Lung microvascular endothelial cell (primary cell): ENCODE measurements at regions not wholly inside any gene's neighbourhood (a gene's known extent, or its start where the extent isn't known, plus 50 kb on each side); places are given as distances from the start of the nearest gene placed in this dataset.
"Not testable (repeated sequence)": the region's sequence is repeated elsewhere in the genome, so short reads cannot be mapped to it uniquely, and the experiment has no call there.

Source experiments
- DNase-seq, 2 donors: peaks; one replicate each; pipeline versions ENCODE4 v3.0.0 to v3.0.0-alpha.2; 2010; ENCODE audit warnings: low read depth in 2 of 2

DNA sequence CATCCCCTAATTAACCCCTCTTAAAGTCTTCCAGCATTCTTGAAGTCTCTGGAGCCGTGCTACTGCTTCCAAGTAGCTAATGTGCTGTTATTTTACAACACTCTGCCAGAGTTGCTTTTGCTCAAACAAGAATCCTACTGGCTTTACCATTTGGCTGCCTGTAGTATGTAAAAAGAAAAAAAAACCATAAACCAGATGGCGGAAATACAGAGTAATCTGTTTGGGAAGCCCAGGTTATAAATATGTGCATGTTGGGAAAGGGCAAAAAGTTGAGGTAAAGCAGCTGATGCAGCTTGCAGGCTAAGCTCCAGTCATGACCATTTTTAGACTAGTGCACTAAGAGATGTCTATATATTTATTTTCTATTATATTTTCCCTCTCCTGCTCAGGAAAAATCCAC, 313.2 kb upstream of the ETAA1 start:
- no peak for DNase-seq

DNA sequence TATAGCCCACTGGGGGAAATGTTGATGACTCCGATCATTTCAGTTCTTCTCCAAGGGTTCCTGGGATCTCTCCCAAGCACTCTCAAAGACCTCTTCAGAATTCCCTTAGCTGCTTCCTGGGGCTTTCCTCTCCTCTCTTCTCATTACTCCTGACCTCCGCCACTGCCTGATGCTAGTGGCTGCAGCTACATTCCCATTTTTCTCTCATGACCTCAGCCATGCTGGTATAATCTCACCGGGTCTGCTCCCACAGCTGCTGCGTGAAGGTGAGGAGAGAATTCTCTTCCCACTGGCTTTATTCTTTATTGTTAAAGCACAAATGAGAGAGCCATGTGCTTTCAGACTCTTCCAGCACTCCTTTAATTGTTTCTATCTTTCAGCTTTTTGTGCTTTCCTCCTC, 312.0 kb upstream of the ETAA1 start:
- DNase-seq, result no peak

DNA sequence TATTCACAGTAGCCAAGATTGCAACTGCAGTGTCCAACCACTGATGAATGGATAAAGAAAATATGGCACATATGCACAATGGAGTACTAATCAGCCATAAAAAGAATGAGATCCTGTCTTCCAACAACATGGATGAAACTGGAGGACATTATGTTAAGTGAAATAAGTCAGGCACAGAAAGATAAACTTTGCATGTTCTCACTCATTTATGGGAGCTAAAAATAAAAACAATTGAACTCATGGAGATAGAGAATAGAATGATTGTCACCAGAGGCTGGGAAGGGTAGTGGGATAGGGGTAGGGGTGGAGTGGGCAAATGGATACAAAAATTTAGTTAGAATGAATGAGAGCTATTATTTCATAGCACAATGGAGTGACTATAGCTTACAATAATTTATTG, 305.5 kb upstream of the ETAA1 start:
- DNase-seq, result no peak

DNA sequence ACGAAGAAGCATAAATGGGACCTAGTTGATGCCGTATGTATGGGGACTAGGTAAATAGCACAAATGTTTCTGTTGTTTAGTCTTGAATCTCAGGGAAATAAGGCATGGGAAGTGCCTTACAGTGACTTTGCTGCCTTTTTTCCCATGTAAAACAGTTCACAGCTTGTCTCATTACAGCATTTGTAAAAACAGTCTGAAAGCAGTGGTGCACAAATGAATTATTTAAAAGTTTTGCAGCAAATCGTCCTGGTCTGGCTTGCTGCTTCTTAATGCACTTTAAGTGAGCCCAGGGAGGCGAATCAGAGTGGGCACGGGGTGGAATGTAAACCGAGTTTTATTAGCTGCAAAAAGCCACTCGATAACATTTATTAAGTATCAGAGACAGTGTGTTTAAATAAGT, 302.0 kb upstream of the ETAA1 start:
- DNase-seq, result no peak

GRCh38 chr2:67096886-67097285, 300.2 kb upstream of the ETAA1 start:
- DNase-seq, result no peak

- DNase-seq, result no peak
Measured at GRCh38 chr2:67103157-67103556, 294.0 kb upstream of the ETAA1 start.

- no peak for DNase-seq
Measured at GRCh38 chr2:67108231-67108630, 288.9 kb upstream of the ETAA1 start.

DNA sequence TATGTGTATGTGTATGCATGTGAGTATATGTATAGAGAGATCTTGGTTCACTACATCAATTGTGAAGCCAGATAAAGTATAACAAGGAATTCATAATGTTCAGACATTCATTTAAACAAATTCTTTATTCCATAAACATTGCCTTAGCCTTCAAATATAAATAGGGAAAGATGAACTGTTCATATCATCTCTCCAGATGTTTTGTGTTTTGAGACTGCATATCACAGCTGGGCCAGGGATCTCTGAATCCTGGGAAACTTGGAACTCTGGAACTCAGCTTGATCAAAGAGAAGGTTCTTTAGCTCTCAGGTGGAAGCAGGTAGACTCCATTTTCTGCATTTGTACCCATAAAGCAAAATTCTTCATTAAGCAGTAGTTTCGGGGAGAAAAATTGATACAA, 272.6 kb upstream of the ETAA1 start:
- DNase-seq, result no peak

DNA sequence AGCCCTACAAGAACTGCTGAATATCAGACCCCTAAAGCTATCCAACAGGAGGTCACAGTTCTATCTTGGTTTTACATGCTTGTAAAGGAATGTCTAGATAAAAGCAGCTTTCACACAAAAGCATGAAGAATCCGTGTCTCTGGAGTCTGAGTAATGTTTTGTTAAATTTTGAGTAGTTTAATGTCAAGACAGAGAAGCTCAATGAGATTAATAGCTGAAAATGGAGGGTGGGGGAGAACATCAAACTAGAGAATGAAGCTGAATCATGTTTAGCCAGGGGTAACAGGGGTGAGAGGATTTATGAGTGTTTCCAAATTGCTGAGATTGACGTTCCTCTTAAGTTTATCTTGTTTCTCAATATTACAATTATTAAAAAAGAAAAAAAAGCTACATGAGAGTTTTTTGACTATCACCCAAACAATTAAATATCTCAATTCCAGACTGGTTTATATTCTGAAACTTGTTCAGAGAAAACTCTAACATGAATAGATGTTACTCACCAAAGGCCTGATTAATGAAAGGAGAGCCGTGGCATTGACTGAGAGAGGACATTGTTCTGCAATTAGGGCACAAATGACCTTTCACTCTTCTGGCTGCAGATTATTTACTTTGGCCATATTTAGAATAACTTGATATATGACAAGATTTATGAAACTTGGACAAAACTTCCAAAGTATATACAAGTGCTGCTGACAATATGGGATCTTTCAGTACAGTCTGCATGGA, 266.4 kb upstream of the ETAA1 start:
- peak; percentile 59 to 69 for DNase-seq

DNA sequence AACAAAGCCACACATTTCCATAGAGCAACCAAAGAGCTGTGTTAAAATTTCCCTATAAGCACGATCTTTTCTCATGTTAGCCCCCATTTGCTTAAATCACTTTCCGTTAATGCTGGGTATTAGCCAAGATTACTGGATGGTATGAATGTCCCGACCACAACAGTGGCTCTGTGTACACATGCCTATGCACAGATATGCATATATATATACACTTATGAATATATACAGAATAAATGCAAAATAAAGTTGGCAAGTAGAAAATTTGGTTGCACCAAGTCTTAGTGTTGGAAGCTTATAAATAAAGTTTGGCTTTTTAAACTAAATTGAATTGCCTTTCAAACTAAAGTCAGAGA, 265.9 kb upstream of the ETAA1 start:
- DNase-seq, result no peak

GRCh38 chr2:67132441-67132940, 264.6 kb upstream of the ETAA1 start:
- DNase-seq, result peak in 1 of 2 donors; percentile 2

DNA sequence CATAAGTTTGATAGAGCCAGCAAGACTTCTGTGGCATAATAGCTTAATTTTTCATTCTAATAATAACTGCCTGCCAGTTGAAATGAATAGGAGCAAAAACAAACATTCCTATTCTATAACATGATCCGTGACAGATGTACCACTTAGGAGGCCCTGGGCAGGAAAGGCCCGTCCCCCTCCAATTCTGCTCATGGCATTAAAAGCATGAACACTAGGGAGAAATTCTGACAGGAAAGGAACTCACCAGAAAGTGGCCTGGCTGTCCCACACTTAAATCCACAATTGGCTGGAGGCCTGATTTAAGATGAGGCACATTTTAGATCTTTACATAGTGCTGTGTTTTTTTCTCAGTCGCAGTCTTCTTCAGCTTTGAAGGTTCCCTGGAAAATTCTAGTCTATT, 261.9 kb upstream of the ETAA1 start:
- no peak for DNase-seq

- DNase-seq, result peak in 1 of 2 donors; percentile 20
Measured at GRCh38 chr2:67137699-67138098, 259.4 kb upstream of the ETAA1 start.

- DNase-seq, result no peak
Measured at GRCh38 chr2:67142071-67142470, 255.1 kb upstream of the ETAA1 start.

- no peak for DNase-seq
Measured at GRCh38 chr2:67142741-67143140, 254.4 kb upstream of the ETAA1 start.

DNA sequence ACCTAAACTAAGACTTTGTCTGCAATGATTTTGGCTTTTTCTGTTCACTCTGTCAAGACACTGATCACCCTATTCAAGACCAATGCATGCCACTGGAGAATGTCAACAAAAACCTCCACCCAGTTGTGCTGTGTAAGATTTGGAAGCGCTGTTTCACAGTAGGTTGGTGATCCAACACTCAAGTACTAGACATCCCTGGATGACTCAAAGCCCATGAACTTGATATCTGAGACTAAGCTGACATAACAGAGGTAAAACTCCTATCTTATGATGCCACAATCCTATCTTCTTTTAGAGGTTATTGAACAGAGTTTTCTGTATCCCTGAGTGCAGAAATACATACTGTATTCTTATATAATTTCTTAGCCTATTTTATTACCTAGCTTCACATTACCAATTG, 251.3 kb upstream of the ETAA1 start:
- DNase-seq, result no peak

- no peak for DNase-seq
Measured at GRCh38 chr2:67156796-67157195, 240.3 kb upstream of the ETAA1 start.

- no peak for DNase-seq
Measured at GRCh38 chr2:67158718-67159117, 238.4 kb upstream of the ETAA1 start.

DNA sequence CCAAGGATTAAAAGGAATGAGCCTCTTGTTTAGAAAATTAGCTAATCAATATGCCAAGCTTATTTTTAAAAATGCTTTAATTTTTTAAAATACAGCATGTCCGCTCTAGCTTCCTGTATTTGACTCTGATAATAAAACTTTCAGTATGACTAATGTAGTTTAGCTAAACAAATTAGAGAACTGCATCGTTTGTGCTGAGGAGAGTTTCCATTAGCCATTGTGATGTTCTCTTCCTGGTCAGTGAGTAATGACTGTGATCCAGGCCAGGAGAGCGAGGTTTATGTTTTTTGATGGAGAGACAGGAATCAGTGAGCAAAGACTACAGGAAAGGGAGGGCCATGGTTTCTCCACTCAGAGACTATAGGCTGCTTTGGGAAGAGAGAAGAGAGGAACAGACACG, 237.2 kb upstream of the ETAA1 start:
- peak; percentile 86 to 92 for DNase-seq

- peak in 1 of 2 donors; percentile 34 for DNase-seq
Measured at GRCh38 chr2:67164771-67165522, 232.2 kb upstream of the ETAA1 start.

DNA sequence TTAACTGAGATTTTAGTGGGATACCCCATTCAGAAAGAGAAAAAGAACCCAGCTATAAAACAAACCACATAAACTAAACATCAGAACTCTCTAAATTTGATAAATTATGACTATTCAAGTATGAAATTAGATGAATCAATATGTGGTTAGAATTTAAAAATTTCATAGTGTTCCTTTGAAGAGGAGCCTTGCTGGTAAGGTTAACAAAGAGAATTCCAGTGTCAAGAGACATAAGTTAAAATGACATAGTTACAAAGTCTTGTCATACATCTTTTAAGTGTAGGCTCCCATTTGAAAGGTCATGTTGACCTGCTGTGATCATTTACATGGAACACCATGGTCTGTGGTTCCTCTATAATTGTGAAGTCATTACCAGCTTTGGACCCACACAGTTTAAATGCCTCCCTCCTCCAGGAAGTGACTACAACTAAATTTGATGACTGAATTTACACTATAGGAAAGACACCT, 231.6 kb upstream of the ETAA1 start:
- DNase-seq, result no peak

GRCh38 chr2:67166511-67166910, 230.6 kb upstream of the ETAA1 start:
- not testable (repeated sequence) for DNase-seq
